ENCODE measurements at regions not wholly inside any gene's neighbourhood (a gene's known extent, or its start where the extent isn't known, plus 50 kb on each side); places are given as distances from the start of the nearest gene placed in this dataset.
A peak's percentile ranks its signal among the peaks of the same experiment; 100 is the strongest.

DNA sequence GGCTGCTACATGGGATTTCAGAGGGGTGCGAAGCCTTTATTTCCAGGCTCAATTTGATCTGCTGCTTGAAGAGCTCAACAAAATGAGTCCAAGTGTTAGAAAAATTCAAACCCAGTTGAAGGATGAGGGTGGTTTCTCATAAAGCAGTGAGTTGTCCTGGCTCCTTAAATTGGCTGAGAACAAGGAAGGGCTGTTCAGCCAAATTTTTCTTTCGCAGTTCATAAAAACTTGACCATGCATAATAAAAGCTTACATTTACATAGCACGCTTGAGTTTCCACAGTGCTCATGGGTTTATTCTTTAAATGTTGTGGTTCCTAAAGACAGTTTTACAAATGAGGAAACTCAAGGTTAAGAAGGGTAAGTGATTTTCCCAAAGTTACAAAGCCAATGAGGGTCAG, 174.4 kb upstream of the FOXA2 start:
- Histone ChIP-seq H3K36me3 (ENCODE audit: control insufficient read depth in 3 of 3, insufficient read depth in 3 of 3, low read length in 3 of 3) (no peaks in the 10 kb centered on the region), H3K4me3 (ENCODE audit: low read length in 3 of 3) (no peak overlapping the region), H3K9me3 (ENCODE audit: control insufficient read depth in 3 of 3, low read length in 3 of 3) (no peaks in the 10 kb centered on the region), H3K27ac (ENCODE audit: low read depth, low read length) (no peak overlapping the region), H3K9ac (ENCODE audit: low read depth in 1 of 3, low read length in 3 of 3) (no peak overlapping the region), H3K27me3 (ENCODE audit: control insufficient read depth in 3 of 3, insufficient read depth in 3 of 3, low read length in 3 of 3) (no peaks in the 10 kb centered on the region), H3K4me1 (ENCODE audit: control insufficient read depth in 3 of 3, insufficient read depth in 3 of 3, low read length in 3 of 3) (peaks cover 6 to 20% (median 6%) of the 10 kb centered on the region in 3 donors)

- H3K4me3 ChIP-seq (ENCODE audit: low read length in 3 of 3), result no peak overlapping the region
- H3K27me3 ChIP-seq (ENCODE audit: control insufficient read depth in 3 of 3, insufficient read depth in 3 of 3, low read length in 3 of 3), result no peaks in the 10 kb centered on the region
- H3K27ac ChIP-seq (ENCODE audit: low read depth, low read length), result peak overlapping the region; percentile 20
Measured at GRCh38 chr20:22762576-22763256, 178.3 kb upstream of the FOXA2 start.

DNA sequence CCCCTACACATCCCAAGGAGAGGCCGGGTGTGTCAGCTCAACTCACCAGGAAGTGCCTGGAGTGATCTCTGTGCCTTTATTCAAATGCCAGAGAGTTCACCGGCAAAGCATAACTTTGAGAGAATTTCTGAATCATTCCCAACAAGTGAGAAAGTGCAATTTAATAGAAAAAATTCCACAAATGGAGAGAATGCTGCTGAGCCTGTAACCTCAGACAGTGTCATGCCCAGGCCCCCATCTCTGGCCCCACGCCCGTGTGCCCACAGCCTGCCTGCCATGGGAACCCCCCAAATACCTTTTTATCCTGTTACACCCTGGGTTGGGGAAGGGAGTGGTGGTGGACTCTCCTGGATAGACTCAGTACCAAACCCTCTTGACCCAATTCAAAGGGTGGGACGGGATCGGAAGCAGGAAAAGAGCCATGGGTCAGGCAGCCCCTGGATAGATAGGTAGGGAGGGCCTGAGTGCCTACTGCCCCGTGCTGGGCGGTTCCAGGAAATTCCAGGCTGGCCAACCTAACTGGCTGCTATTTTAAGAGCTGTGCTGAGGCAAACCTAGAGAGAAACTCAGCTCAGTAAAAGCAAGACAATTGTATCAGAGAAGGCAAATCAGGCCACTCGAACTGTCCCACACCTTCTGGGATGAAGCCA, 179.0 kb upstream of the FOXA2 start:
- H3K27ac ChIP-seq (ENCODE audit: low read depth, low read length), result peak overlapping the region; percentile 20
- H3K9me3 ChIP-seq (ENCODE audit: control insufficient read depth in 3 of 3, low read length in 3 of 3), result no peaks in the 10 kb centered on the region
- peaks cover 7 to 20% (median 10%) of the 10 kb centered on the region in 3 donors for H3K4me1 ChIP-seq (ENCODE audit: control insufficient read depth in 3 of 3, insufficient read depth in 3 of 3, low read length in 3 of 3)
- peak overlapping the region in 1 of 3 donors; percentile 54 for H3K9ac ChIP-seq (ENCODE audit: low read depth in 1 of 3, low read length in 3 of 3)
- no peaks in the 10 kb centered on the region for H3K36me3 ChIP-seq (ENCODE audit: control insufficient read depth in 3 of 3, insufficient read depth in 3 of 3, low read length in 3 of 3)
- no peaks in the 10 kb centered on the region for H3K27me3 ChIP-seq (ENCODE audit: control insufficient read depth in 3 of 3, insufficient read depth in 3 of 3, low read length in 3 of 3)
- peak overlapping the region in 2 of 3 donors; percentile 24 to 35 for H3K4me3 ChIP-seq (ENCODE audit: low read length in 3 of 3)

More at GRCh38 chr20:22762576-22763256, 178.3 kb upstream of the FOXA2 start:
- Histone ChIP-seq H3K4me1 (ENCODE audit: control insufficient read depth in 3 of 3, insufficient read depth in 3 of 3, low read length in 3 of 3) (peaks cover 7 to 22% (median 10%) of the 10 kb centered on the region in 3 donors), H3K36me3 (ENCODE audit: control insufficient read depth in 3 of 3, insufficient read depth in 3 of 3, low read length in 3 of 3) (no peaks in the 10 kb centered on the region), H3K9ac (ENCODE audit: low read depth in 1 of 3, low read length in 3 of 3) (no peak overlapping the region), H3K9me3 (ENCODE audit: control insufficient read depth in 3 of 3, low read length in 3 of 3) (no peaks in the 10 kb centered on the region)

DNA sequence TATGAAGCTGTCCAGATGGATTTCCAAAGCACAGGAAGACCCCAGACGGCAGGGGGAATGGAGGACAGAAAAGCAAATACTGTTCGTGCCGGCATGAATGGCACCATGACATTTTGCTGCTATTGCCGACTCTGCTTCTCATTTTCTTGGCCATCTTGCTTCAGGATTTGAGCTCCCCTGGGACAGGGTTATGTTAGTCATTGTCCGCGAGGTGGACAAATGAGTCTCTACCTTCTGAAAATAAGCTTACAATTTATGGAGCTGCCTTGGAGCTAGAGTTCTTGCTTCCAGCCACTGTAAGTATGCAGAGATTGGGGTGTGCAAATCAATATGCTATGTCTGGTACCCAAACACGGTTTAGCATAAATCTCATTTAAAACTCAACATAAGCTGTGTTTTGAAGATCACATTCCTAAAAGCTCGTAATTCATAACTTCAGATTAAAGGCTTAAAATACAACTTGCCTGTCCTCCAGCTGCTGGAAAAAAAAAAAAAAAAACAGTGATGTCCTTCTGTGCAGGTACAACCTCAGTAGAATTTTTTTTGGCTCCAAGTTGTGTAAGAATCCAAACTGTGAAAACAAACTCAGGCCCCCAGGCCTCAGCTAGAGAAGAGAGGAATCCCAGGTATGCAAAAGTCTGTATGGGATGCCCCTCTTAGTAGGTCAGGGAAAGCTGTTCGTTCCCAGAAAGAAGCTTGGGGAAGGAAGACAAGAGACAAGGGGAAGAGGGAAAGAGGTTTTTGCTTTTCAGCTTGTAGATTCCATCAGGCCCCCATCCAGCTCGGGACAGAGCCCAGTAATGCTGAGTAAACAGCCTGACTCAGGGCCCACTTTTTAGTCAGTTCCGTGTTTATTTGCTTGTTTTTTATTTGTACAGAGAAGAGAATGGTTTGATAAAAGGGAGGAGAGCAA, 184.2 kb upstream of the FOXA2 start:
- Histone ChIP-seq H3K36me3 (ENCODE audit: control insufficient read depth in 3 of 3, insufficient read depth in 3 of 3, low read length in 3 of 3) (no peaks in the 10 kb centered on the region), H3K9ac (ENCODE audit: low read depth in 1 of 3, low read length in 3 of 3) (no peak overlapping the region), H3K27ac (ENCODE audit: low read depth, low read length) (no peak overlapping the region), H3K4me3 (ENCODE audit: low read length in 3 of 3) (no peak overlapping the region), H3K27me3 (ENCODE audit: control insufficient read depth in 3 of 3, insufficient read depth in 3 of 3, low read length in 3 of 3) (no peaks in the 10 kb centered on the region), H3K4me1 (ENCODE audit: control insufficient read depth in 3 of 3, insufficient read depth in 3 of 3, low read length in 3 of 3) (peaks cover 4 to 16% (median 11%) of the 10 kb centered on the region in 3 donors), H3K9me3 (ENCODE audit: control insufficient read depth in 3 of 3, low read length in 3 of 3) (no peaks in the 10 kb centered on the region)

- no peak overlapping the region for H3K27ac ChIP-seq (ENCODE audit: low read depth, low read length)
- no peaks in the 10 kb centered on the region for H3K36me3 ChIP-seq (ENCODE audit: control insufficient read depth in 3 of 3, insufficient read depth in 3 of 3, low read length in 3 of 3)
- no peak overlapping the region for H3K9ac ChIP-seq (ENCODE audit: low read depth in 1 of 3, low read length in 3 of 3)
- H3K4me1 ChIP-seq (ENCODE audit: control insufficient read depth in 3 of 3, insufficient read depth in 3 of 3, low read length in 3 of 3), result peaks cover 0 to 7% (median 3%) of the 10 kb centered on the region in 3 donors
- H3K9me3 ChIP-seq (ENCODE audit: control insufficient read depth in 3 of 3, low read length in 3 of 3), result no peaks in the 10 kb centered on the region
- no peaks in the 10 kb centered on the region for H3K27me3 ChIP-seq (ENCODE audit: control insufficient read depth in 3 of 3, insufficient read depth in 3 of 3, low read length in 3 of 3)
- no peak overlapping the region for H3K4me3 ChIP-seq (ENCODE audit: low read length in 3 of 3)
Measured at GRCh38 chr20:22770241-22770800, 185.9 kb upstream of the FOXA2 start.

DNA sequence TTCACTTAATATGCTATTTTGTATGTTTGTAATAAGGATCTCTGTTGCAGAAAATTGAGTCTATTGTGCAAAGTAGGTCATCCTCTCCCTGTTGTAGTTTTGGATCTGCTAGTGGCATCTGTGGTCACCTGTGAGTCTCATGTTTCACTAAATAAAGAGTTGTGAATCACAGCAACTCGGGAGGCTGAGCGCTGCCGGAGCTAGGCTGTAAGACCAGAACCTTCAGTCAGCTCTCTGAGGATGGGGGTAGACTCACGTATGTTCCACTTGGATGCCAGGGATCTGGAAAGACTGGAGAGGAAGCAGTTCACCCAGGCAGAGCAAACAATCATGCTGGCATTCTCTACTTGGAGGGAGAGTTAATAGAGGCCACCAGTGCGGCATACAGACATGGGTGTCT, 187.3 kb upstream of the FOXA2 start:
- Histone ChIP-seq H3K27ac (ENCODE audit: low read depth, low read length) (no peak overlapping the region), H3K4me3 (ENCODE audit: low read length in 3 of 3) (no peak overlapping the region)

DNA sequence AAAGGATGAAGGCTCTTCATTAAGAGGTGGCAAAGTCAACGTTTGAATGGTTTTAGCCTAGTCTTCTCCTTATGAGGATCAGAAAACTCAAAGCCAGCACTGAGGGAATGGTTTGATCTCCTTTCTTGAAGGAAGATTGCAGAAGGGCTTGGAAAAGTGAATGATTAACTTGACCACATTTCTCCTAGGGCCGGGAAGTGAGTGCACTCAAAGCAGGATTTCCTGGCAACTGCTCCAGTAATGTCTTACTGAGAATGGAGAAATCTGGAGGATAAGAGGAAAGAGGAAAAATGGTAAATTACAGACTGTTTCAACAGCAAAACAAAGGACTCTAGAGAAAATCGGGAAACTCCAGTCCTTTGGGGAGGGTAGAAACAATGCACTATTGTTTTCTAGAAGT, 189.0 kb upstream of the FOXA2 start:
- Histone ChIP-seq H3K27ac (ENCODE audit: low read depth, low read length) (no peak overlapping the region), H3K4me3 (ENCODE audit: low read length in 3 of 3) (no peak overlapping the region), H3K27me3 (ENCODE audit: control insufficient read depth in 3 of 3, insufficient read depth in 3 of 3, low read length in 3 of 3) (no peaks in the 10 kb centered on the region), H3K36me3 (ENCODE audit: control insufficient read depth in 3 of 3, insufficient read depth in 3 of 3, low read length in 3 of 3) (no peaks in the 10 kb centered on the region), H3K4me1 (ENCODE audit: control insufficient read depth in 3 of 3, insufficient read depth in 3 of 3, low read length in 3 of 3) (peaks cover 0 to 7% (median 3%) of the 10 kb centered on the region in 3 donors), H3K9me3 (ENCODE audit: control insufficient read depth in 3 of 3, low read length in 3 of 3) (peaks cover 0 to 4% (median 2%) of the 10 kb centered on the region in 3 donors), H3K9ac (ENCODE audit: low read depth in 1 of 3, low read length in 3 of 3) (no peak overlapping the region)

More for the DNA sequence above, 187.3 kb upstream of the FOXA2 start:
- peaks cover 0 to 4% (median 0%) of the 10 kb centered on the region in 3 donors for H3K9me3 ChIP-seq (ENCODE audit: control insufficient read depth in 3 of 3, low read length in 3 of 3)
- no peak overlapping the region for H3K9ac ChIP-seq (ENCODE audit: low read depth in 1 of 3, low read length in 3 of 3)
- no peaks in the 10 kb centered on the region for H3K27me3 ChIP-seq (ENCODE audit: control insufficient read depth in 3 of 3, insufficient read depth in 3 of 3, low read length in 3 of 3)
- H3K36me3 ChIP-seq (ENCODE audit: control insufficient read depth in 3 of 3, insufficient read depth in 3 of 3, low read length in 3 of 3), result no peaks in the 10 kb centered on the region
- peaks cover 0 to 7% (median 3%) of the 10 kb centered on the region in 3 donors for H3K4me1 ChIP-seq (ENCODE audit: control insufficient read depth in 3 of 3, insufficient read depth in 3 of 3, low read length in 3 of 3)

- Histone ChIP-seq H3K9ac (ENCODE audit: low read depth in 1 of 3, low read length in 3 of 3) (no peak overlapping the region), H3K27me3 (ENCODE audit: control insufficient read depth in 3 of 3, insufficient read depth in 3 of 3, low read length in 3 of 3) (no peaks in the 10 kb centered on the region), H3K9me3 (ENCODE audit: control insufficient read depth in 3 of 3, low read length in 3 of 3) (peaks cover 0 to 4% (median 2%) of the 10 kb centered on the region in 3 donors), H3K27ac (ENCODE audit: low read depth, low read length) (no peak overlapping the region), H3K36me3 (ENCODE audit: control insufficient read depth in 3 of 3, insufficient read depth in 3 of 3, low read length in 3 of 3) (no peaks in the 10 kb centered on the region), H3K4me3 (ENCODE audit: low read length in 3 of 3) (no peak overlapping the region), H3K4me1 (ENCODE audit: control insufficient read depth in 3 of 3, insufficient read depth in 3 of 3, low read length in 3 of 3) (peaks cover 0 to 7% (median 3%) of the 10 kb centered on the region in 3 donors)
Measured at GRCh38 chr20:22775256-22775655, 190.9 kb upstream of the FOXA2 start.

GRCh38 chr20:22775671-22776139, 191.3 kb upstream of the FOXA2 start:
- H3K4me3 ChIP-seq (ENCODE audit: low read length in 3 of 3), result no peak overlapping the region
- peaks cover 0 to 4% (median 2%) of the 10 kb centered on the region in 3 donors for H3K9me3 ChIP-seq (ENCODE audit: control insufficient read depth in 3 of 3, low read length in 3 of 3)
- H3K27me3 ChIP-seq (ENCODE audit: control insufficient read depth in 3 of 3, insufficient read depth in 3 of 3, low read length in 3 of 3), result no peaks in the 10 kb centered on the region
- H3K27ac ChIP-seq (ENCODE audit: low read depth, low read length), result no peak overlapping the region
- peaks cover 0 to 7% (median 3%) of the 10 kb centered on the region in 3 donors for H3K4me1 ChIP-seq (ENCODE audit: control insufficient read depth in 3 of 3, insufficient read depth in 3 of 3, low read length in 3 of 3)
- H3K36me3 ChIP-seq (ENCODE audit: control insufficient read depth in 3 of 3, insufficient read depth in 3 of 3, low read length in 3 of 3), result no peaks in the 10 kb centered on the region
- H3K9ac ChIP-seq (ENCODE audit: low read depth in 1 of 3, low read length in 3 of 3), result no peak overlapping the region

All from skeletal muscle tissue (tissue), 3 donors.